Ovary (tissue), 7 donors: ENCODE measurements at regions not wholly inside any gene's neighbourhood (a gene's known extent, or its start where the extent isn't known, plus 50 kb on each side); places are given as distances from the start of the nearest gene placed in this dataset.

Source experiments
- DNase-seq, 5 donors: peaks; one replicate each; pipeline ENCODE4 v3.0.0-alpha.2; 2019 to 2020
- H3K27ac ChIP-seq, 2 donors: fragments of 200-600 bp; one replicate each; pipeline versions ENCODE4 v1.5.1 to v1.8.0; 2019 to 2022
- H3K27me3 ChIP-seq: fragments of 200-600 bp; one replicate; pipeline ENCODE4 v1.8.0; 2022
- H3K36me3 ChIP-seq: fragments of 200-600 bp; sonication (generic); one replicate; pipeline ENCODE4 v1.5.1; 2019
- H3K4me1 ChIP-seq: one replicate; pipeline ENCODE4 v1.8.1; 2013; ENCODE audit warnings: mild to moderate bottlenecking, moderate library complexity; ENCODE audit not compliant: insufficient read depth
- H3K4me3 ChIP-seq: fragments of 200-600 bp; sonication (generic); one replicate; pipeline ENCODE4 v1.5.1; 2017
- H3K9me3 ChIP-seq, 2 donors: fragments of 200-600 bp in 1 of 2; sonication (generic) in 1 of 2; one replicate each; pipeline versions ENCODE4 v1.5.1 to v1.8.1; 2013 to 2019; ENCODE audit warnings: mild to moderate bottlenecking in 1 of 2, moderate library complexity in 1 of 2
- EP300 ChIP-seq: sonication (generic); formaldehyde crosslinking; IDR thresholded peaks from one replicate; pipeline ENCODE4 v1.6.1; 2017; ENCODE audit warnings: antibody characterized with exemption
- POLR2A ChIP-seq: fragments of 450-650 bp; IDR thresholded peaks from one replicate; pipeline ENCODE4 v1.6.1; 2017; ENCODE audit warnings: antibody characterized with exemption, mild to moderate bottlenecking, moderate library complexity
- WGBS, 3 donors: extraction: QIAGEN DNeasy Blood & Tissue Kit in 1 of 3; methylation state at CpG; one replicate each; pipeline versions ENCODE4 v1.1.5 to v1.1.7; 2013 to 2017; 5-methylcytosine and 5-hydroxymethylcytosine counted together
- intact Hi-C, 4 donors: fragments of 100-400 bp; cut with DNase I; formaldehyde crosslinking; loops; one replicate each; pipeline versions ENCODE4 v1.11.0 to v1.15.1; 2022 to 2023
- TF ChIP-seq, protein P1 (sequence below), 3 donors: fragments of 450-650 bp in 2 of 3; fragments of 200-600 bp in 1 of 3; IDR thresholded peaks; one replicate each; pipeline versions ENCODE4 v1.5.1 to v1.8.0; 2016 to 2022; ENCODE audit warnings: antibody characterized with exemption in 3 of 3, mild to moderate bottlenecking in 1 of 3
- donor health status: DM: no; HTN: no; CAD: no; lungs with moderate emphysema.
- donor health status: DM: no; HTN: no; CAD: no.
- donor health status: Bipolar disorder and iron deficiency.
- donor health status: DM: no; HTN: no; CAD: no.
- donor health status: DM: yes; HTN: yes; CAD: no.

DNA sequence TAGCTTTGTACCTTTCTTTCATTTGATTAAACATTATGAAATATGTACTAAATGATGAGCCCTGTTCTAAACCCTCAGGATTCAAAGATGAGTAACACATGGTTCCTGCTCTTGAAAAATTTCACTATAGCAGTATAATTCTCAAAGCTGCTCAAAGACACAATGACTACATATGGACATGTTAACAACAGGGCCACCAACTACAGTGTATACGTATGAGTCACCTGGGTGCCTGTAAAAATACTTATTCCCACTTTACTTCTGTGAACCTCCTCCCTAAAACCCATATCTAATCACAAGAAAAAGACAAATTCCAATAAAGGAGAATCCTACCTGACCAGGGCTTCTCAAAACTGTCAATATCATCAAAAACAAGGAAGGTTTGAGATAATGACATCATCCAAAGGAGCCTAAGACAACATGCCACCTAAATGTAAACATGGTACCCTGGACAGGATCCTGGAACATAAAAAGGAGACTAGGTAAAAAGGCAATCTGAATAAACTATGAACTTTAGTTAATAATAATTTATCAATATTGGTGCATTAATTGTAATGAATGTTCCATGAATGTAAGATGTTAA lies 84.7 kb downstream of the FAM161A start:
- Histone ChIP-seq H3K4me3 (no peak overlapping the region), H3K27ac (no peak overlapping the region), H3K36me3 (no peaks in the 10 kb centered on the region), H3K4me1 (no peaks in the 10 kb centered on the region), H3K27me3 (no peaks in the 10 kb centered on the region), H3K9me3 (no peaks in the 10 kb centered on the region)
- intact Hi-C loops: no loop called here
- DNase-seq: no peak
- WGBS, 3 donors: 84 to 94% (median 91%) methylated on average over 1 of the region's 1 CpG
- TF ChIP-seq POLR2A (no peak), EP300 (no peak)
- TF ChIP-seq, protein P1, sequence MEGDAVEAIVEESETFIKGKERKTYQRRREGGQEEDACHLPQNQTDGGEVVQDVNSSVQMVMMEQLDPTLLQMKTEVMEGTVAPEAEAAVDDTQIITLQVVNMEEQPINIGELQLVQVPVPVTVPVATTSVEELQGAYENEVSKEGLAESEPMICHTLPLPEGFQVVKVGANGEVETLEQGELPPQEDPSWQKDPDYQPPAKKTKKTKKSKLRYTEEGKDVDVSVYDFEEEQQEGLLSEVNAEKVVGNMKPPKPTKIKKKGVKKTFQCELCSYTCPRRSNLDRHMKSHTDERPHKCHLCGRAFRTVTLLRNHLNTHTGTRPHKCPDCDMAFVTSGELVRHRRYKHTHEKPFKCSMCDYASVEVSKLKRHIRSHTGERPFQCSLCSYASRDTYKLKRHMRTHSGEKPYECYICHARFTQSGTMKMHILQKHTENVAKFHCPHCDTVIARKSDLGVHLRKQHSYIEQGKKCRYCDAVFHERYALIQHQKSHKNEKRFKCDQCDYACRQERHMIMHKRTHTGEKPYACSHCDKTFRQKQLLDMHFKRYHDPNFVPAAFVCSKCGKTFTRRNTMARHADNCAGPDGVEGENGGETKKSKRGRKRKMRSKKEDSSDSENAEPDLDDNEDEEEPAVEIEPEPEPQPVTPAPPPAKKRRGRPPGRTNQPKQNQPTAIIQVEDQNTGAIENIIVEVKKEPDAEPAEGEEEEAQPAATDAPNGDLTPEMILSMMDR (IDR thresholded peaks at IDR 0.05): no peak

- Histone ChIP-seq H3K4me1 (no peaks in the 10 kb centered on the region), H3K9me3 (no peaks in the 10 kb centered on the region), H3K27me3 (no peaks in the 10 kb centered on the region), H3K36me3 (no peaks in the 10 kb centered on the region), H3K4me3 (peak overlapping the region; percentile 81), H3K27ac (peak overlapping the region; percentile 97 to 100)
- peak; percentile 97 to 98 (median 98) for DNase-seq
- 0 to 1% (median 1%) methylated on average over 57 to 70 of the region's 70 CpGs for WGBS, 3 donors
- intact Hi-C loops: loop anchor here in 1 of 4 donors (2.0 kb wide), 1 partner anchor 229 kb away; no protein-coding TSS in a partner anchor
- TF ChIP-seq EP300 (peak; percentile 13), POLR2A (peak; percentile 96)
- TF ChIP-seq, protein P1 (IDR thresholded peaks at IDR 0.05): peak in 1 of 3 donors; percentile 7
These were observed 89.6 kb downstream of the FAM161A start for GRCh38 chr2:61764035-61764800.

DNA sequence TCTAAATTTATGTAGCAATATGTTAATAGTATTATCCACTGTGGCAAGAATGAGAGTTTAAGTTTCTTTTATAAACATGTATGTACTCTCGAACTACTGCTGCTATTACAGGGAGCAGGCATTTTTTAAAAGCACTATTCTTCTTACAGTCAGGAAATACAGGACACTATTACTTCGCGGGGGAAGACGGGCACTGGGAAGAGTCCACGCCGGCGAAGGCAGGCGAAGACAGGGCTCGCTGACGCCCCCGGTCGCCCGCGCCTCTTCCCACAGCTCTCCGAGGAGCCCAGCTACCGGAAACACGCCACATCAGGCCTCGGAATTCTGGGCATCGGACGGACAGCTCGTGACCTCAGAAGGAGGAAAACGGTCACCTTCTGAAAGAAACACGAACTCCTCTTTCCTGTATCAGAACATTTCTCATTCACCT lies 90.2 kb downstream of the FAM161A start:
- WGBS, 3 donors: 0 to 1% (median 0%) methylated on average over 23 of the region's 23 CpGs
- DNase-seq: peak; percentile 83 to 87 (median 84)
- TF ChIP-seq EP300: no peak
- TF ChIP-seq, protein P1 (IDR thresholded peaks at IDR 0.05): peak in 1 of 3 donors; percentile 7
- Histone ChIP-seq H3K4me1 (no peaks in the 10 kb centered on the region), H3K4me3 (peak overlapping the region; percentile 81), H3K27me3 (no peaks in the 10 kb centered on the region), H3K27ac (peak overlapping the region; percentile 97 to 100), H3K36me3 (no peaks in the 10 kb centered on the region), H3K9me3 (no peaks in the 10 kb centered on the region)
- intact Hi-C loops: loop anchor here in 1 of 4 donors (2.0 kb wide), 1 partner anchor 229 kb away; no protein-coding TSS in a partner anchor

- Histone ChIP-seq H3K9me3 (no peaks in the 10 kb centered on the region), H3K27ac (no peak overlapping the region), H3K27me3 (no peaks in the 10 kb centered on the region), H3K4me3 (no peak overlapping the region), H3K4me1 (no peaks in the 10 kb centered on the region), H3K36me3 (no peaks in the 10 kb centered on the region)
- TF ChIP-seq POLR2A (no peak), EP300 (no peak)
- TF ChIP-seq, protein P1 (IDR thresholded peaks at IDR 0.05): no peak
- no peak for DNase-seq
- intact Hi-C loops: no loop called here
- 94 to 96% (median 95%) methylated on average over 8 of the region's 8 CpGs for WGBS, 3 donors
These were observed 91.6 kb downstream of the FAM161A start for GRCh38 chr2:61762292-61762691.
